ENCODE measurements at regions not wholly inside any gene's neighbourhood (a gene's known extent, or its start where the extent isn't known, plus 50 kb on each side); places are given as distances from the start of the nearest gene placed in this dataset.

DNA sequence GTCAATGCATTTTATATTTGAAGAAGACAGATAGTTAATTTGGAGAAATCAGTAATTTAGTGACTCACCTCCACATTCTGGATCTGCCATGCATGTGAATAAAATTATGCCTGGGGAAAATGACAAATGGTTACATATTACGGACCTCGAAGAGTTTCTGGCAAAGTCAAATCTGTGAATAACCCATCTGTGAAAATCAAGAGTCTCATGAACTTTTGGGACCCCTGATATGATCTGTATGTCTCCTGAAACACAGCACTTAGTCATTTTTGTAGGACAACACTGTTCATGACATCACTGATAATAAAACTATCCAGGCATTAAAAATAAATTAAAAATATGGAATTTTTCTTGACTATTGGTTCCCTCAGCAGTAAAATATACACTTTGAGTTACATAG is 584.5 kb downstream of the TLE4 start:
- Histone ChIP-seq H3K4me3 (ENCODE audit: low read depth, low read length) (no peak overlapping the region), H3K27ac (ENCODE audit: low read depth, low read length) (no peak overlapping the region), H3K9ac (ENCODE audit: low read length) (no peak overlapping the region), H3K9me3 (ENCODE audit: control insufficient read depth, insufficient read depth, low read depth, low read length) (peaks cover 3% of the 10 kb centered on the region), H3K4me1 (ENCODE audit: control insufficient read depth, insufficient read depth, low read length) (peaks cover 17% of the 10 kb centered on the region), H3K36me3 (ENCODE audit: control insufficient read depth, insufficient read depth, low read length) (no peaks in the 10 kb centered on the region; the same call in 1 of the 2 replicates), H3K27me3 (ENCODE audit: control insufficient read depth, insufficient read depth, low read length) (no peaks in the 10 kb centered on the region)

GRCh38 chr9:80147866-80148265 is 576.1 kb downstream of the TLE4 start:
- peaks cover 11% of the 10 kb centered on the region for H3K9me3 ChIP-seq (ENCODE audit: control insufficient read depth, insufficient read depth, low read depth, low read length)

GRCh38 chr9:80146466-80146865 is 574.7 kb downstream of the TLE4 start:
- H3K27ac ChIP-seq (ENCODE audit: low read depth, low read length) = no peak overlapping the region
- no peak overlapping the region for H3K9ac ChIP-seq (ENCODE audit: low read length)
- no peak overlapping the region for H3K4me3 ChIP-seq (ENCODE audit: low read depth, low read length)
- H3K9me3 ChIP-seq (ENCODE audit: control insufficient read depth, insufficient read depth, low read depth, low read length) = peaks cover 11% of the 10 kb centered on the region
- H3K36me3 ChIP-seq (ENCODE audit: control insufficient read depth, insufficient read depth, low read length) = no peaks in the 10 kb centered on the region; the same call in 1 of the 2 replicates
- H3K27me3 ChIP-seq (ENCODE audit: control insufficient read depth, insufficient read depth, low read length) = no peaks in the 10 kb centered on the region
- H3K4me1 ChIP-seq (ENCODE audit: control insufficient read depth, insufficient read depth, low read length) = peaks cover 11% of the 10 kb centered on the region

More at GRCh38 chr9:80147866-80148265, 576.1 kb downstream of the TLE4 start:
- H3K27me3 ChIP-seq (ENCODE audit: control insufficient read depth, insufficient read depth, low read length) = no peaks in the 10 kb centered on the region
- H3K4me1 ChIP-seq (ENCODE audit: control insufficient read depth, insufficient read depth, low read length) = peaks cover 9% of the 10 kb centered on the region
- H3K4me3 ChIP-seq (ENCODE audit: low read depth, low read length) = no peak overlapping the region
- no peak overlapping the region for H3K9ac ChIP-seq (ENCODE audit: low read length)
- no peaks in the 10 kb centered on the region; the same call in 1 of the 2 replicates for H3K36me3 ChIP-seq (ENCODE audit: control insufficient read depth, insufficient read depth, low read length)
- no peak overlapping the region for H3K27ac ChIP-seq (ENCODE audit: low read depth, low read length)

- Histone ChIP-seq H3K4me3 (ENCODE audit: low read depth, low read length) (no peak overlapping the region), H3K9ac (ENCODE audit: low read length) (no peak overlapping the region), H3K4me1 (ENCODE audit: control insufficient read depth, insufficient read depth, low read length) (peaks cover 11% of the 10 kb centered on the region), H3K9me3 (ENCODE audit: control insufficient read depth, insufficient read depth, low read depth, low read length) (peaks cover 8% of the 10 kb centered on the region), H3K27ac (ENCODE audit: low read depth, low read length) (no peak overlapping the region), H3K27me3 (ENCODE audit: control insufficient read depth, insufficient read depth, low read length) (no peaks in the 10 kb centered on the region), H3K36me3 (ENCODE audit: control insufficient read depth, insufficient read depth, low read length) (no peaks in the 10 kb centered on the region; the same call in 1 of the 2 replicates)
These were observed 573.1 kb downstream of the TLE4 start for GRCh38 chr9:80144856-80145255.

- no peak overlapping the region; the same call in 1 of the 2 replicates for H3K4me3 ChIP-seq (ENCODE audit: low read depth, low read length)
- no peaks in the 10 kb centered on the region for H3K27me3 ChIP-seq (ENCODE audit: control insufficient read depth, insufficient read depth, low read length)
- H3K27ac ChIP-seq (ENCODE audit: low read depth, low read length) = no peak overlapping the region
- peaks cover 11% of the 10 kb centered on the region for H3K4me1 ChIP-seq (ENCODE audit: control insufficient read depth, insufficient read depth, low read length)
- H3K36me3 ChIP-seq (ENCODE audit: control insufficient read depth, insufficient read depth, low read length) = no peaks in the 10 kb centered on the region; the same call in 1 of the 2 replicates
- H3K9me3 ChIP-seq (ENCODE audit: control insufficient read depth, insufficient read depth, low read depth, low read length) = peaks cover 4% of the 10 kb centered on the region; the same call in 1 of the 2 replicates
- H3K9ac ChIP-seq (ENCODE audit: low read length) = no peak overlapping the region
These were observed 572.6 kb downstream of the TLE4 start for GRCh38 chr9:80144406-80144805.

DNA sequence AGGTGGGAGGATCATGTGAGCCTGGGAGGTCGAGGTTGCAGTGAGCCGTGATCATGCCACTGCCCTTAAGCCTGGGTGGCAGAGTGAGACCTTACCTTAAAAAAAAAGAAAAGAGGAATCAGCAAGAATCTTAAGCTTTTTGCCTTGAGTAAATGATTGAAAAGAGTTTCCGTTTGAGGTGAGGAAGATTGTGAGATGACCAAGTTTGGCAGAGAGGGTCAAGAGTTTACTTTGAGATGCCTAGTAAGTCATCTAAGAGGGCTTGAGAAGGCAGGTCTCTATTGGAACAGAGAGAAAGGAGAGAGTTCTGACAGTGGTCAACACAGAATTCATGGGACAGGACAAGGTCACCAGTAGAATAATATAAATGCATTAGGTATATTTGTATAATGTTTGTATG is 572.1 kb downstream of the TLE4 start:
- peaks cover under 1% of the 10 kb centered on the region; the same call in 1 of the 2 replicates for H3K9me3 ChIP-seq (ENCODE audit: control insufficient read depth, insufficient read depth, low read depth, low read length)
- peaks cover 11% of the 10 kb centered on the region for H3K4me1 ChIP-seq (ENCODE audit: control insufficient read depth, insufficient read depth, low read length)
- no peak overlapping the region for H3K27ac ChIP-seq (ENCODE audit: low read depth, low read length)
- H3K4me3 ChIP-seq (ENCODE audit: low read depth, low read length) = no peak overlapping the region; the same call in 1 of the 2 replicates
- H3K9ac ChIP-seq (ENCODE audit: low read length) = no peak overlapping the region
- no peaks in the 10 kb centered on the region for H3K27me3 ChIP-seq (ENCODE audit: control insufficient read depth, insufficient read depth, low read length)
- H3K36me3 ChIP-seq (ENCODE audit: control insufficient read depth, insufficient read depth, low read length) = no peaks in the 10 kb centered on the region; the same call in 1 of the 2 replicates

GRCh38 chr9:80134487-80134886 is 562.7 kb downstream of the TLE4 start:
- Histone ChIP-seq H3K27ac (ENCODE audit: low read depth, low read length) (no peak overlapping the region), H3K4me3 (ENCODE audit: low read depth, low read length) (no peak overlapping the region)

DNA sequence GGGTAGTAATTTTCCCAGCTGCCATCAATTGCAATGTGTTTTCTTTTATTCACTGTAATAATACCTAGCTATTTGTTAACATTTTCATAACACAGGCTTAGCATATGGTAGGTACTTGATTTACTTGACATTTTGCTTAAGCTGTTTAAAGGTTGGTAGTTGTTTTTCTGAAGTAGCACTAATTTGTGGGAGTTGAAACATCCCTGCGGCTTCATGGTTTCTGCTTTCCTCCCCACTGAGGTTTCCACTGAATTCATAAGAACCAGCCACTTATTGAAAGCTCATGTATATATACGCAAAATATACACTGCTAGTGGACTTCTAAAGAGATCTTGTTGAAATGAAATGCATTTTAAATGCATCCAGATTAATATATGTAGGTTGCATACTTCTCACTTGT is 559.9 kb downstream of the TLE4 start:
- Histone ChIP-seq H3K36me3 (ENCODE audit: control insufficient read depth, insufficient read depth, low read length) (no peaks in the 10 kb centered on the region), H3K4me1 (ENCODE audit: control insufficient read depth, insufficient read depth, low read length) (peaks cover 11% of the 10 kb centered on the region), H3K9ac (ENCODE audit: low read length) (no peak overlapping the region), H3K9me3 (ENCODE audit: control insufficient read depth, insufficient read depth, low read depth, low read length) (no peaks in the 10 kb centered on the region), H3K27me3 (ENCODE audit: control insufficient read depth, insufficient read depth, low read length) (no peaks in the 10 kb centered on the region), H3K27ac (ENCODE audit: low read depth, low read length) (no peak overlapping the region), H3K4me3 (ENCODE audit: low read depth, low read length) (no peak overlapping the region)

More at GRCh38 chr9:80134487-80134886, 562.7 kb downstream of the TLE4 start:
- Histone ChIP-seq H3K4me1 (ENCODE audit: control insufficient read depth, insufficient read depth, low read length) (peaks cover 11% of the 10 kb centered on the region), H3K9ac (ENCODE audit: low read length) (no peak overlapping the region), H3K9me3 (ENCODE audit: control insufficient read depth, insufficient read depth, low read depth, low read length) (no peaks in the 10 kb centered on the region), H3K27me3 (ENCODE audit: control insufficient read depth, insufficient read depth, low read length) (no peaks in the 10 kb centered on the region), H3K36me3 (ENCODE audit: control insufficient read depth, insufficient read depth, low read length) (no peaks in the 10 kb centered on the region)

DNA sequence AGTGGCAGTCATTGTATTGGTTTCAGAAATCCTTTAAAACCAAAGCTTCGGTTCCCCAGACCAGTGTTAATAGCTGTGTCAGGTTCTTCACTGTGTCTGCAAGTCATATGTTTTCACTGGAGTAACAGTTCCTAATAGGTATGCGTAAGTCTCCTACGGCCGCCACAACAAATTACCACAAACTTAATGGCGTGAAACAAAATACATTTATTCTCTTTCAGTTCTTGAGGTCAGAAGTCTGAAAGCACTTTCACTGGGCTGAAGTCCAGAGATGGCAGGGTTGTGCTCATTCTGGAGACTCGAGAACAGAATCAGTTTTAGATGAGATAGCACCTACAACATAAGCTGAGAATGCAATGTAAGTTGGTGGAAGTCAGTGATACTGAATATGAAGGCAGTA is 556.2 kb downstream of the TLE4 start:
- no peak overlapping the region for H3K9ac ChIP-seq (ENCODE audit: low read length)
- no peak overlapping the region for H3K4me3 ChIP-seq (ENCODE audit: low read depth, low read length)
- no peaks in the 10 kb centered on the region for H3K4me1 ChIP-seq (ENCODE audit: control insufficient read depth, insufficient read depth, low read length)
- no peak overlapping the region for H3K27ac ChIP-seq (ENCODE audit: low read depth, low read length)
- no peaks in the 10 kb centered on the region for H3K27me3 ChIP-seq (ENCODE audit: control insufficient read depth, insufficient read depth, low read length)
- H3K9me3 ChIP-seq (ENCODE audit: control insufficient read depth, insufficient read depth, low read depth, low read length) = no peaks in the 10 kb centered on the region
- H3K36me3 ChIP-seq (ENCODE audit: control insufficient read depth, insufficient read depth, low read length) = no peaks in the 10 kb centered on the region

DNA sequence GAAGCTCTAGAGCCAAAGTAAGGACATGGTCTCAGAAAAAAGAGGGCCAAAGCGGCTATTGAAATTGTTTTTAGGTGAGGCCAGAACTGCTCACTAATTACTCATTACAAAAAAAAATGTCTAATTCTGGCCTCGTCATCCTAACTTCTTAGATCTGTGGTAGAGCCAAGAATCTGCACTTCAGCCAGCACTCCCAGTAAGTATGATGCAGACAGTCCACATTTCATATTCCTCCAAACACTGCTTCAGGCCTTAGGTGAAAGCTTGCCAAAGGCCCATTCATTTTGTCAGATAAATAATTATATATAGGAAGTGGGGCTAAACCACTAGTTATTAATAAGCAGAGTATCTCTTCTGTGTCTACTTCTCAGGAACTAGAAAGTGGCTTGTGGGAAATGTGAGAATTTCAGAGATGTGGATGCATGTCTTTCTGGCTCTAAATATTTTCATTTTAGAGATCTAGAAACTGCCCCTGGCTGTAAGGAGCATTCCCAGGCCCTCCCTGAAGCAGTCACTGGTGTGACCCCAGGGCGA is 554.0 kb downstream of the TLE4 start:
- Histone ChIP-seq H3K4me3 (ENCODE audit: low read depth, low read length) (no peak overlapping the region), H3K27me3 (ENCODE audit: control insufficient read depth, insufficient read depth, low read length) (no peaks in the 10 kb centered on the region), H3K9me3 (ENCODE audit: control insufficient read depth, insufficient read depth, low read depth, low read length) (no peaks in the 10 kb centered on the region), H3K4me1 (ENCODE audit: control insufficient read depth, insufficient read depth, low read length) (no peaks in the 10 kb centered on the region), H3K27ac (ENCODE audit: low read depth, low read length) (no peak overlapping the region), H3K36me3 (ENCODE audit: control insufficient read depth, insufficient read depth, low read length) (no peaks in the 10 kb centered on the region), H3K9ac (ENCODE audit: low read length) (no peak overlapping the region)

DNA sequence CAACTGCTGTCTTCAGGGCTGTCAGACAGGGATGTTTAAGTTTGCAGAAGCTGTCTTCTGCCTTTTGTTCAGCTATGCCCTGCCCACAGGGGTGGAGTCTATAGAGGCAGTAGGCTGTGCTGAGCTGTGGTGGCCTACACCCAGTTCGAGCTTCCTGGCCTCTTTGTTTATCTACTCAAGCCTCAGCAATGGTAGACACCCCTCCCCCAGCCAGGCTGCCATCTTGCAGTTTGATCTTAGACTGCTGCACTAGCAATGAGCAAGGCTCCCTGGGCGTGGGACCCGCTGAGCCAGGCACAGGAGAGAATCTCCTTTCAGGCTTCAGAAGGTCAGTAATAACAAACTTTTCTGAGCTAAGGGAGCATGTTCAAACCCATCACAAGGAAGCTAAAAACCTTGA is 545.3 kb downstream of the TLE4 start:
- Histone ChIP-seq H3K36me3 (ENCODE audit: control insufficient read depth, insufficient read depth, low read length) (no peaks in the 10 kb centered on the region), H3K4me3 (ENCODE audit: low read depth, low read length) (no peak overlapping the region), H3K27me3 (ENCODE audit: control insufficient read depth, insufficient read depth, low read length) (no peaks in the 10 kb centered on the region), H3K27ac (ENCODE audit: low read depth, low read length) (no peak overlapping the region), H3K4me1 (ENCODE audit: control insufficient read depth, insufficient read depth, low read length) (no peaks in the 10 kb centered on the region), H3K9ac (ENCODE audit: low read length) (no peak overlapping the region), H3K9me3 (ENCODE audit: control insufficient read depth, insufficient read depth, low read depth, low read length) (no peaks in the 10 kb centered on the region)
